Keratinocyte (primary cell): ENCODE measurements at regions not wholly inside any gene's neighbourhood (a gene's known extent, or its start where the extent isn't known, plus 50 kb on each side); places are given as distances from the start of the nearest gene placed in this dataset.

Source experiments
- CTCF ChIP-seq, 3 experiments: IDR thresholded peaks in 1 of 3; conservative IDR thresholded peaks in 1 of 3; optimal IDR thresholded peaks in 1 of 3; 2 replicates in 2 of 3; 3 replicates in 1 of 3; pipeline versions ENCODE3 to v1.5.1; 2011; ENCODE audit warnings: low read length in 3 of 3, mild to moderate bottlenecking in 3 of 3, moderate library complexity in 2 of 3, control low read depth in 1 of 3, inconsistent platforms in 1 of 3; ENCODE audit not compliant: insufficient read depth in 2 of 3; ENCODE audit errors: extremely low read depth in 1 of 3
- EZH2 ChIP-seq: IDR thresholded peaks from one replicate; pipeline ENCODE4 v1.6.1; 2012; ENCODE audit warnings: inconsistent platforms, mild to moderate bottlenecking, low read length, moderate library complexity

GRCh38 chr2:176766005-176766404 is 446.6 kb upstream of the HNRNPA3 start:
- no peak for TF ChIP-seq CTCF (optimal IDR thresholded peaks at IDR 0.05 in 1 of 3, IDR thresholded peaks at IDR 0.05 in 1 of 3, conservative IDR thresholded peaks at IDR 0.05 in 1 of 3; ENCODE audit: extremely low read depth in 1 of 3, insufficient read depth in 2 of 3, low read length in 3 of 3)
- no peak for TF ChIP-seq EZH2
